ENCODE measurements at regions not wholly inside any gene's neighbourhood (a gene's known extent, or its start where the extent isn't known, plus 50 kb on each side); places are given as distances from the start of the nearest gene placed in this dataset.
A peak's percentile ranks its signal among the peaks of the same experiment; 100 is the strongest.

GRCh38 chr18:34647251-34647650 lies 62.8 kb upstream of the DTNA start:
- no peak for DNase-seq

DNA sequence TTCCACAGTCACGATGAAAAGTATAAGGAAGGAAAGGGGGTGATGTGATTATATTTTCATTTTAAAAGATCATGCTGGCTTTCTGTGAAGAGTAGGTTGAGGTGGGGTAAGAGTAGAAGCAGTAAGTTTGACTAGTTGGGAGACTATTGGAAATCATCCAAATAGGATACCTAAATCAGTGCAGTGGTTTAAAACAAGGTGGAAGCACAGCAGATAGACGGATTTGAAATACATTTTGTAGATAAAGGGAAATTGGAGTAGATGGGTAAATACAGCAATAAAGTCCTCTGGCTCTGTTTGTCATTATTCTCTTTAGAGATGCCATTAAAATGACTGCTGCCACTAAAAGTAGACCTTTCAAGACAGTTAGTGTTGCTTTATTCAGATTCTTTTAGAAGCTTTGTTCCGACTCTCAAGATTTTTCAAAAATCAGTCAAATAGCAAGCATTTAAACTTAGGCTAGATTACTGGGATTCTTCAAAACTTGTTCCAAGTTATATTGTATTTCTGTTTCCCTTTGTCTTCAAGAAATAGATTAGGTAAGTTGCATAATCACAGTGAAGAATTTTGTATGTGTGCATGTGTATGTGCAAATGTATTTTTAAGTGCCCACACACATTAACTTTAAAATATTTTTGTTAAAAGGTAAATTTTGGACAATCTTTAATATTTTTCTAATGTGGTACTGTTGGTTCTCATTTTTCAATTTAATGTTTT lies 61.7 kb upstream of the DTNA start:
- no peak for DNase-seq

DNA sequence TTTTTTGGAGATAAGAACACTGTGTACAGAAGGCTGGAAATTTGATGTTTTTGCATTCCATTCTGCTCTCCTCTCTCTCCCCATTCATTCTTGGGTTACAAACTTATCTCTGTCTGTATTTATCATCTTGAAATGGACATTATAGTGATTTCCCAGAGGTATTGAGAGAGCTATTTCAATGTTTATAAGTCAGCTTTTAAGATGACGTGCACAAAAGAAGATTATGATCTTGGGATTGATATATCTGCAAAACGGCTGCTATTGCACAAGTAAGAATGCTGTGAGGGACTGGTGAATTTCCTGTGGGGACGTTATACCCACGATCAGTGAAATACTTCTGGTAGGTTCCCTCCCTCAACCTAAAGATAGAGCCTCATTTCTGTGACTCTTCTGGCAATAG lies 61.0 kb upstream of the DTNA start:
- DNase-seq, result no peak

DNA sequence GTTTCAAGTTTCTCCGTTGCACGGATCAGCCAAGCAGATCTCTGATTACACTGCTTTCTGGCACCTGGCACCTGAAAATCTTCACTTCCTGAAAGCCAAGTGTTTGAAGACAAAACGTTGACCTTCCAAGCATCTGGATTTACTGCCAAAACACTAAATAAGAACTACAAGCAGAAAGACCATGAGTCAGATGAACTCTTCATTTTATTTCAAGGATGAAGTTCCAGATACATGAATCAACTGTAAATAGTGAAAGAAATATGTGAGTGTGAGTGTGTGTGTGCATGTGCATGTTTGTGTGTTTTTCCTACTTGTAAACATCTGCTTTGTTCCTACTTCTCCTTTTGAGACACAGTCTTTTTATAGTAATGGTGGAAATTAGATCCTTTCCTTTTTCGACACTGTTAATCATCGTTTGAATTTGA lies 60.0 kb upstream of the DTNA start:
- DNase-seq, result no peak

DNA sequence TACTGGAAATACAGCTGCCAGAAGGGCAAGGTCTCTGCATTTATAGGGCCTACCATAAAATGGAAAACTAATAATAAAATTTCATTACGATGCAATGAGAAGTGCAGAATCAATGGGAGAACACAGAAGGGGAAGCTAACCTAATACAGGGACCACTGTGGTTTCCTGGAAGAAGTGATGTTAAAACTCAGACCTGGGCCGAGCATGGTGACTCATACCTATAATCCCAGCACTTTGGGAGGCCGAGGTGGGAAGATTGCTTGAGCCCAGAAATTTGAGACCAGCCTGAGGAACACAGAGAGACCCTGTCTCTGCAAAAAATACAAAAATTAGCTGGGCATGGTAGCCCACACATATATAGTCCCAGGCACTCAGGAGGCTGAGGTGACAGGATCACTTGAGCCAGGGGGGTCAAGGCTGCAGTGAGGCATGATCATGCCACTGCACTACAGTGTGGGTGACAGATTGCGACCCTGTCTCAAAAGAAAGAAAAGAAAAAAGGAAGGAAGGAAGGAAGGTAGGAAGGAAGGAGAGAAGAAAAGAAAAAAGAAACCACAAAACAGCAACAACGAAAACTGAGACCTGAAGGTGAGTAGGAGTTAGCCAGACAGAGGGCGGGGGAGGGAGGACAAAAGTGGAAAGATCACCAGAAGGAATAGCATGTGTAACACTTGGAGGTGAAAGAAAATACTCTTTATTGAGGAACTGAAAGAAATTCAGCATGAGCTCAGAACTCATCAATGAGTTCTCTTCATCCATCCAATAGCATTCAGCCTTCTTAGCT lies 58.3 kb upstream of the DTNA start:
- no peak for DNase-seq

DNA sequence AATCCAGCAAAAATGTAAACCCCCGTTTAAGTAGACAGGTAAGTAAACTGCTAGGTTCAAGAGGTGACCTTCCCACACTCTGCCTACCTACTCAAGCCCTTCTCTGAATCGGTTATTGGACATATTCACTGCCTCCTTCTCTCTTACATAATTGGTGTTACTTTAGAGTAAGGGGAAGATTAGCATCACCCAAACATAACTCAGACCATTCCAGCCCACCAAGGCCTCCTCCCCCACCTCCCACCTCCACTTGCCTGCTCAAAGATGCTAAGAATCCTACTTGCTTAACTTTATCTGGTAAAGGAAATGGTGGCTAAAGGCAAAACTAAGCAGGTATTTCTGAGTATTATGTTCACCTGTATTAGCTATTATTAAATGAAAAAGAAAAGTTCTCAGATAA lies 55.0 kb upstream of the DTNA start:
- no peak for DNase-seq

- no peak for DNase-seq
These were observed 52.1 kb upstream of the DTNA start for GRCh38 chr18:34657860-34658500.

DNA sequence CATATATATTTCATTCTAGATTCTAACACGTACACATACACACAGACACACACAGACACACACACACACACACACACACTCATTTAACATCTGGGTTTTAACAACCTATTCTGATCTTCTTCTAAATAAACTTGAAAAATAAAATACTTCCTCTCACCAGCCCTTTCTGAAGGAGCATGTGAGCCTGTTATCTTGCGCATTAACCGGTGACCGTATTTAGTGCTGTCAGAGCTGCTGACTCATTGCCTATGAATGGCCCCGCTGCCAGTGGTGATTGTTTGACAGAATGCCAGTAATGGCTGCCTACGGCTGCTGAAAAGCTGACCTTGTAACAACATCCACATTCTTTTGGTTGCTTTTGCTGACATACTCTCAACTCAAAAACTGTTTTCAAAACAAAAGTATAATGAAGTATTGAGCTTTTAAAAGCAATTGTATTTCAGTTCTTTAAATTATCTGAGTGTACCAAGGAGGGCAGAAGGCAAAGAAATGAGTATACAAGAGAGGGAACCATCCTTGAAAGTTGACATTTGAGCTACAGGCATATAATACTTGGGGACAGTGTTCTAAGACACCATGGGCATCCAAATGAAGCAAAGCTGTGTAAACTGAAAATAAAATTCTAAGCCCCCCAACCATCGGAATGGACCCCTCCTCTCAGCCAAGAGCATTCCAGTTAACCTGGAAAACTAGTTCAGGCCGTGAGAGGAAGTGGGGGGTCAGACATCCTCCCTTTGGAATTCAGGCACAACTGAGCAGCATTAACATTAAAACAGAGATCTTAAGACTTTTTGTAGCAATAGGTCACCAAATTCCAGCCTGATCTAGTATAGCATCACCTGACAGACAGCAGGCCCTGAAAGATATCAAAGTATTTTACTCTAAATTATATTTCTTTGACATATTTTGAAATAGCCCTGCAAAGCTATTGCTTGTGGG lies 50.2 kb upstream of the DTNA start:
- peak; percentile 91 for DNase-seq
